ENCODE measurements at regions not wholly inside any gene's neighbourhood (a gene's known extent, or its start where the extent isn't known, plus 50 kb on each side); places are given as distances from the start of the nearest gene placed in this dataset.

- DNase-seq (ENCODE audit: low read depth, low spot score): peak; percentile 54
Measured at GRCh38 chr3:66133050-66133757, 87.6 kb upstream of the SLC25A26 start.

- DNase-seq (ENCODE audit: low read depth, low spot score): no peak
Measured at GRCh38 chr3:66128623-66129022, 89.9 kb upstream of the MAGI1 start.

- no peak for DNase-seq (ENCODE audit: low read depth, low spot score)
Measured at GRCh38 chr3:66121318-66121717, 82.6 kb upstream of the MAGI1 start.

GRCh38 chr3:66115858-66116654 is 77.3 kb upstream of the MAGI1 start:
- DNase-seq (ENCODE audit: low read depth, low spot score): peak; percentile 96

GRCh38 chr3:66113542-66113941 is 74.8 kb upstream of the MAGI1 start:
- no peak for DNase-seq (ENCODE audit: low read depth, low spot score)

- DNase-seq (ENCODE audit: low read depth, low spot score): no peak
Measured at GRCh38 chr3:66110840-66111239, 72.1 kb upstream of the MAGI1 start.

GRCh38 chr3:66107855-66108254 is 69.1 kb upstream of the MAGI1 start:
- DNase-seq (ENCODE audit: low read depth, low spot score): peak; percentile 59

- no peak for DNase-seq (ENCODE audit: low read depth, low spot score)
Measured at GRCh38 chr3:66106788-66107187, 68.1 kb upstream of the MAGI1 start.

GRCh38 chr3:66104535-66104934 is 65.8 kb upstream of the MAGI1 start:
- no peak for DNase-seq (ENCODE audit: low read depth, low spot score)

GRCh38 chr3:66103729-66104128 is 65.0 kb upstream of the MAGI1 start:
- DNase-seq (ENCODE audit: low read depth, low spot score): no peak

- no peak for DNase-seq (ENCODE audit: low read depth, low spot score)
Measured at GRCh38 chr3:66101901-66102300, 63.2 kb upstream of the MAGI1 start.

GRCh38 chr3:66099541-66100065 is 60.9 kb upstream of the MAGI1 start:
- peak; percentile 58 for DNase-seq (ENCODE audit: low read depth, low spot score)

- peak; percentile 59 for DNase-seq (ENCODE audit: low read depth, low spot score)
Measured at GRCh38 chr3:66098436-66098835, 59.7 kb upstream of the MAGI1 start.

- no peak for DNase-seq (ENCODE audit: low read depth, low spot score)
Measured at GRCh38 chr3:66097647-66098046, 58.9 kb upstream of the MAGI1 start.

- no peak for DNase-seq (ENCODE audit: low read depth, low spot score)
Measured at GRCh38 chr3:66095295-66096001, 56.7 kb upstream of the MAGI1 start.

- DNase-seq (ENCODE audit: low read depth, low spot score): no peak
Measured at GRCh38 chr3:66093981-66094380, 55.3 kb upstream of the MAGI1 start.

GRCh38 chr3:66092175-66092995 is 53.7 kb upstream of the MAGI1 start:
- DNase-seq (ENCODE audit: low read depth, low spot score): no peak

Data from astrocyte of the hippocampus (primary cell).